ENCODE measurements at regions not wholly inside any gene's neighbourhood (a gene's known extent, or its start where the extent isn't known, plus 50 kb on each side); places are given as distances from the start of the nearest gene placed in this dataset.

DNA sequence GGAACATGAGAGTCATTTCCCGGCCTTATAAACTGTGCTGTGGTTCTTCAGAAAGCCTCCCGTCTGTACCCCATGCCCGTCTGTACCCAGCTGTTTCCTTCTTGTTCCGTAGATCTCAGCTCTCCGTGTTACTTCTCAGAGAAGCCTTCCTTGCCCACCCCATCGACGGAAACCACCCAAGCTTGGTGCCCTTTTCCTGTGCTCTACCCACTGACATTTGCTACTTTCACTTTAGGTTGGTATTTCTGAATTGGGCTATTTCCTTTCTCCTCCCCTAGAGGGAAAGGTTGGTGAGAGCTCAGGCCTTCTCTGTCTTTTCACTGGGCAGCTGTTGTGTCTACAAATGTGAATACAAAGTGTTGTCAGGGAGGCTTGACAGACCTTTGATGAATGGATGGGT, 764.5 kb upstream of the ADAMTS16 start:
- TF ChIP-seq CTBP1 (IDR thresholded peaks at IDR 0.05; ENCODE audit: borderline replicate concordance) (no peak), SUZ12 (IDR thresholded peaks at IDR 0.05) (no peak), BHLHE40 (IDR thresholded peaks at IDR 0.05; ENCODE audit: borderline replicate concordance) (no peak), ARNT (IDR thresholded peaks at IDR 0.05) (no peak), FOXA1 (IDR thresholded peaks at IDR 0.05) (no peak), FOXM1 (IDR thresholded peaks at IDR 0.05; ENCODE audit: borderline replicate concordance) (no peak), SP1 (IDR thresholded peaks at IDR 0.05) (no peak), TARDBP (IDR thresholded peaks at IDR 0.05) (no peak), NFRKB (IDR thresholded peaks at IDR 0.05) (no peak), ELF4 (IDR thresholded peaks at IDR 0.05) (no peak), ZNF384 (IDR thresholded peaks at IDR 0.05) (no peak), FOXK2 (IDR thresholded peaks at IDR 0.05) (no peak), LEF1 (IDR thresholded peaks at IDR 0.05; ENCODE audit: borderline replicate concordance) (no peak)
- TF ChIP-seq, protein P1, sequence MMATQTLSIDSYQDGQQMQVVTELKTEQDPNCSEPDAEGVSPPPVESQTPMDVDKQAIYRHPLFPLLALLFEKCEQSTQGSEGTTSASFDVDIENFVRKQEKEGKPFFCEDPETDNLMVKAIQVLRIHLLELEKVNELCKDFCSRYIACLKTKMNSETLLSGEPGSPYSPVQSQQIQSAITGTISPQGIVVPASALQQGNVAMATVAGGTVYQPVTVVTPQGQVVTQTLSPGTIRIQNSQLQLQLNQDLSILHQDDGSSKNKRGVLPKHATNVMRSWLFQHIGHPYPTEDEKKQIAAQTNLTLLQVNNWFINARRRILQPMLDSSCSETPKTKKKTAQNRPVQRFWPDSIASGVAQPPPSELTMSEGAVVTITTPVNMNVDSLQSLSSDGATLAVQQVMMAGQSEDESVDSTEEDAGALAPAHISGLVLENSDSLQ (IDR thresholded peaks at IDR 0.05) = no peak

Measured in HEK293T (cell line).